WTC11 (cell line): ENCODE measurements at regions not wholly inside any gene's neighbourhood (a gene's known extent, or its start where the extent isn't known, plus 50 kb on each side); places are given as distances from the start of the nearest gene placed in this dataset.
"Not testable (repeated sequence)": the region's sequence is repeated elsewhere in the genome, so short reads cannot be mapped to it uniquely, and the experiment has no call there.

Experiments used
- ATAC-seq: fragments of 200-7000 bp; cut with Tn5 transposase; 2 replicates; pipeline ENCODE4 v1.10.0; 2021; ENCODE audit warnings: mild to moderate bottlenecking, moderate library complexity
- CTCF ChIA-PET: fragments of 300-600 bp; sonication (Branson Sonifier 250); formaldehyde crosslinking; loops from one replicate; lab custom pipeline; 2021; ENCODE audit warnings: antibody characterized with exemption; lab: Charles Lee
- POLR2A ChIA-PET: fragments of 350-600 bp; sonication (Branson Sonifier 250); formaldehyde crosslinking; loops from one replicate; lab custom pipeline; 2021; ENCODE audit warnings: antibody characterized with exemption; lab: Charles Lee
- DNase-seq: peaks from one replicate; pipeline ENCODE4 v3.0.0; 2021; ENCODE audit warnings: low spot score
- H3K27ac Mint-ChIP-seq: 2 replicates; pipeline ENCODE4 v1.8.0; 2021; ENCODE audit warnings: mixed read lengths
- H3K27me3 Mint-ChIP-seq: 2 replicates; pipeline ENCODE4 v1.8.0; 2021; ENCODE audit warnings: low read depth, mild to moderate bottlenecking, moderate library complexity, mixed read lengths
- H3K36me3 Mint-ChIP-seq: 2 replicates; pipeline ENCODE4 v1.8.0; 2021; ENCODE audit warnings: mixed read lengths
- H3K4me1 Mint-ChIP-seq: 2 replicates; pipeline ENCODE4 v1.8.0; 2022; ENCODE audit warnings: mixed read lengths
- H3K4me3 Mint-ChIP-seq: 2 replicates; pipeline ENCODE4 v1.8.0; 2021; ENCODE audit warnings: mild to moderate bottlenecking, moderate library complexity, mixed read lengths
- H3K9me3 Mint-ChIP-seq: 2 replicates; pipeline ENCODE4 v1.8.0; 2021; ENCODE audit warnings: mixed read lengths
- AFF4 ChIP-seq: sonication (generic); formaldehyde crosslinking; IDR thresholded peaks from 2 replicates; pipeline ENCODE4 v1.8.1; 2023; ENCODE audit warnings: mild to moderate bottlenecking, missing genetic modification reagents, borderline replicate concordance
- CREB1 ChIP-seq: sonication (generic); formaldehyde crosslinking; IDR thresholded peaks from 2 replicates; pipeline ENCODE4 v1.8.0; 2023; ENCODE audit warnings: mild to moderate bottlenecking, missing genetic modification reagents
- CREM ChIP-seq: sonication (generic); formaldehyde crosslinking; IDR thresholded peaks from 2 replicates; pipeline ENCODE4 v1.8.1; 2022; ENCODE audit warnings: mild to moderate bottlenecking, missing genetic modification reagents, moderate library complexity
- EMX1 ChIP-seq: fragments of 250-450 bp; sonication (Bioruptor Pico); IDR thresholded peaks from 2 replicates; pipeline ENCODE4 v1.8.0; 2021; ENCODE audit warnings: mild to moderate bottlenecking
- FOXJ3 ChIP-seq: sonication (generic); formaldehyde crosslinking; IDR thresholded peaks from 2 replicates; pipeline ENCODE4 v1.9.0; 2021; ENCODE audit warnings: missing genetic modification reagents, mild to moderate bottlenecking, borderline replicate concordance
- GRHL2 ChIP-seq: fragments of 250-450 bp; sonication (Bioruptor Pico); IDR thresholded peaks from 2 replicates; pipeline ENCODE4 v1.8.0; 2022; ENCODE audit warnings: mild to moderate bottlenecking, moderate library complexity; ENCODE audit not compliant: insufficient replicate concordance, severe bottlenecking
- GTF2I ChIP-seq: fragments of 250-450 bp; sonication (Bioruptor Pico); conservative IDR thresholded peaks from 2 replicates; pipeline ENCODE4 v1.4.0; 2021; ENCODE audit warnings: mild to moderate bottlenecking
- HMGA2 ChIP-seq: fragments of 250-450 bp; sonication (Bioruptor Pico); IDR thresholded peaks from 2 replicates; pipeline ENCODE4 v1.4.0; 2021; ENCODE audit warnings: mild to moderate bottlenecking, moderate library complexity
- IRF1 ChIP-seq: sonication (generic); formaldehyde crosslinking; IDR thresholded peaks from 2 replicates; pipeline ENCODE4 v1.8.0; 2023; ENCODE audit warnings: missing genetic modification reagents
- JAZF1 ChIP-seq: fragments of 250-450 bp; sonication (Bioruptor Pico); IDR thresholded peaks from 2 replicates; pipeline ENCODE4 v1.9.0; 2021; ENCODE audit warnings: moderate library complexity, mild to moderate bottlenecking, inconsistent platforms
- MAX ChIP-seq: sonication (generic); formaldehyde crosslinking; IDR thresholded peaks from 2 replicates; pipeline ENCODE4 v1.8.0; 2022; ENCODE audit warnings: mild to moderate bottlenecking, missing genetic modification reagents
- NFE2L1 ChIP-seq: sonication (generic); formaldehyde crosslinking; IDR thresholded peaks from 2 replicates; pipeline ENCODE4 v1.8.1; 2023; ENCODE audit warnings: missing genetic modification reagents
- SP1 ChIP-seq: sonication (generic); formaldehyde crosslinking; conservative IDR thresholded peaks from 2 replicates; pipeline ENCODE4 v1.8.1; 2022; ENCODE audit warnings: missing genetic modification reagents
- TP53 ChIP-seq: sonication (generic); formaldehyde crosslinking; IDR thresholded peaks from 2 replicates; pipeline ENCODE4 v1.8.1; 2023; ENCODE audit warnings: mild to moderate bottlenecking, missing genetic modification reagents
- ZNF138 ChIP-seq: sonication (generic); formaldehyde crosslinking; conservative IDR thresholded peaks from 2 replicates; pipeline ENCODE4 v1.8.1; 2022; ENCODE audit warnings: mild to moderate bottlenecking, moderate library complexity, missing genetic modification reagents
- ZNF263 ChIP-seq: sonication (generic); formaldehyde crosslinking; IDR thresholded peaks from 2 replicates; pipeline ENCODE4 v1.8.1; 2022; ENCODE audit warnings: low read depth, mild to moderate bottlenecking, moderate library complexity, missing genetic modification reagents
- ZNF281 ChIP-seq: sonication (generic); formaldehyde crosslinking; IDR thresholded peaks from 2 replicates; pipeline ENCODE4 v1.8.0; 2023; ENCODE audit warnings: mild to moderate bottlenecking, missing genetic modification reagents
- ZNF396 ChIP-seq: fragments of 250-450 bp; sonication (Bioruptor Pico); IDR thresholded peaks from 2 replicates; pipeline ENCODE4 v1.8.0; 2021; ENCODE audit warnings: mild to moderate bottlenecking, moderate library complexity, borderline replicate concordance
- ZNF423 ChIP-seq: fragments of 250-450 bp; sonication (Bioruptor Pico); IDR thresholded peaks from 2 replicates; pipeline ENCODE4 v2.1.2; 2022; ENCODE audit warnings: mild to moderate bottlenecking, moderate library complexity
- TF ChIP-seq, protein P1 (sequence below): fragments of 250-450 bp; sonication (Bioruptor Pico); IDR thresholded peaks from 2 replicates; pipeline ENCODE4 v2.1.2; 2022; ENCODE audit warnings: mild to moderate bottlenecking, moderate library complexity

DNA sequence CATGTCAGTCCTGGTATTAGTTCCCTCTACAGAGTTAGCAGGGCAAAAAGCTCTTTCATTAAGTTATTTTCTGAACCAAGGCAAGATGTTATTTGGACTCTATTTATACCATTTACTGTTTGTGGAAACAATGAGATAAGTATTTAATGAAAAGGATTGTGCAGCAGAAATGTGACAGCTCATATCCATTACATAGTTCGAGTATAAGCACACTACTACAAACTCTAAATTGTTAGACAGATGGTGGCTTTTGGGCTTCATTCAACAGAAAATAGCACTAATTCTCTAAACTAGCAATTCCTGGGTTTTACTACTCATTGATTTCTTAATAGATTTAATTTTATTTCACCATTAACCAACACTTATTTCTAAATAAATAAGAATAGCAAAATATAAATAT, 95.2 kb upstream of the ANK2 start:
- ChIA-PET CTCF (no interaction called here), POLR2A (no interaction called here)
- no peak for ATAC-seq
- H3K36me3 Mint-ChIP-seq, result peaks cover 10% of the 10 kb centered on the region
- no peak overlapping the region for H3K4me3 Mint-ChIP-seq
- H3K9me3 Mint-ChIP-seq, result peaks cover 8% of the 10 kb centered on the region; the same call in 1 of the 2 replicates
- peaks cover 4% of the 10 kb centered on the region; the same call in 1 of the 2 replicates for H3K4me1 Mint-ChIP-seq
- DNase-seq, result no peak
- TF ChIP-seq ZNF263 (no peak), HMGA2 (CRISPR knock-in tag) (no peak), IRF1 (CRISPR knock-in tag) (no peak), AFF4 (CRISPR knock-in tag) (no peak), EMX1 (CRISPR knock-in tag) (no peak), ZNF138 (no peak), JAZF1 (CRISPR knock-in tag) (no peak), ZNF281 (CRISPR knock-in tag) (no peak), SP1 (CRISPR knock-in tag) (no peak), MAX (CRISPR knock-in tag) (no peak), CREM (CRISPR knock-in tag) (no peak), ZNF396 (CRISPR knock-in tag) (no peak), NFE2L1 (CRISPR knock-in tag) (no peak), GRHL2 (CRISPR knock-in tag) (no peak), TP53 (CRISPR knock-in tag) (no peak), CREB1 (CRISPR knock-in tag) (no peak), FOXJ3 (no peak)
- TF ChIP-seq, protein P1, sequence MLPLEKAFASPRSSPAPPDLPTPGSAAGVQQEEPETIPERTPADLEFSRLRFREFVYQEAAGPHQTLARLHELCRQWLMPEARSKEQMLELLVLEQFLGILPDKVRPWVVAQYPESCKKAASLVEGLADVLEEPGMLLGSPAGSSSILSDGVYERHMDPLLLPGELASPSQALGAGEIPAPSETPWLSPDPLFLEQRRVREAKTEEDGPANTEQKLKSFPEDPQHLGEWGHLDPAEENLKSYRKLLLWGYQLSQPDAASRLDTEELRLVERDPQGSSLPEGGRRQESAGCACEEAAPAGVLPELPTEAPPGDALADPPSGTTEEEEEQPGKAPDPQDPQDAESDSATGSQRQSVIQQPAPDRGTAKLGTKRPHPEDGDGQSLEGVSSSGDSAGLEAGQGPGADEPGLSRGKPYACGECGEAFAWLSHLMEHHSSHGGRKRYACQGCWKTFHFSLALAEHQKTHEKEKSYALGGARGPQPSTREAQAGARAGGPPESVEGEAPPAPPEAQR (CRISPR knock-in tag), result no peak
- H3K27ac Mint-ChIP-seq, result no peak overlapping the region
- H3K27me3 Mint-ChIP-seq, result no peaks in the 10 kb centered on the region

DNA sequence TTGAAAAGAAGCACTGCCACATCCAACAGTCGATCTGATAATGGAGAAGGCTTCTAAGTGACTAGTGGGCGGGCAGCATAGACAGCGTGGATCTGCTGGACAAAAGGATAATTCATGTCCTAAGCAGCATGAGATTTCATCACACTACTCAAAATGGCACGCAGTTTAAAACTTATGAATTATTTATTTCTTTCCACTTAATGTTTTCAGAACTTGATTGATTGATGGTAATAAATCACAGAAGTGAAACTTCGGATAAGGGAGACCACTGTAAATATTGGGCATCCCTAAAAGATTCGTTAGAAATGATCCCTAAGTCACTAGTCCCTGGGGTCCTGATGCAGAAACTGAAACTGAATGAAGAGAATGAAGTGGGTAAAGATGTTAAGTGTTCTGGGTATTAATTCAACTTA, 93.0 kb upstream of the ANK2 start:
- no peaks in the 10 kb centered on the region for H3K27me3 Mint-ChIP-seq
- ATAC-seq (no peak), DNase-seq (no peak)
- H3K36me3 Mint-ChIP-seq, result peaks cover 10% of the 10 kb centered on the region
- H3K4me1 Mint-ChIP-seq, result peaks cover 4% of the 10 kb centered on the region; the same call in 1 of the 2 replicates
- ChIA-PET CTCF (no interaction called here), POLR2A (no interaction called here)
- no peak overlapping the region for H3K27ac Mint-ChIP-seq
- peaks cover 8% of the 10 kb centered on the region; the same call in 1 of the 2 replicates for H3K9me3 Mint-ChIP-seq
- TF ChIP-seq GTF2I, result no peak
- no peak for TF ChIP-seq ZNF423 (CRISPR knock-in tag)
- H3K4me3 Mint-ChIP-seq, result no peak overlapping the region

DNA sequence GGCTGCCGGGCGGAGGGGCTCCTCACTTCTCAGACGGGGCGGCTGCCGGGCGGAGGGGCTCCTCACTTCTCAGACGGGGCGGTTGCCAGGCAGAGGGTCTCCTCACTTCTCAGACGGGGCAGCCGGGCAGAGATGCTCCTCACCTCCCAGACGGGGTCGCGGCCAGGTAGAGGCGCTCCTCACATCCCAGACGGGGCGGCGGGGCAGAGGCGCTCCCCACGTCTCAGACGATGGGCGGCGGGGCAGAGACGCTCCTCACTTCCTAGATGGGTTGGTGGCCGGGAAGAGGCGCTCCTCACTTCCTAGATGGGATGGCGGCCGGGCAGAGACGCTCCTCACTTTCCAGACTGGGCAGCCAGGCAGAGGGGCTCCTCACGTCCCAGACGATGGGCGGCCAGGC, 91.7 kb upstream of the ANK2 start:
- H3K27me3 Mint-ChIP-seq, H3K9me3 Mint-ChIP-seq, H3K27ac Mint-ChIP-seq, POLR2A ChIA-PET, H3K4me1 Mint-ChIP-seq, ATAC-seq, DNase-seq, CTCF ChIA-PET, H3K4me3 Mint-ChIP-seq: not testable (repeated sequence)
- peaks cover 10% of the 10 kb centered on the region for H3K36me3 Mint-ChIP-seq
